ENCODE measurements at regions not wholly inside any gene's neighbourhood (a gene's known extent, or its start where the extent isn't known, plus 50 kb on each side); places are given as distances from the start of the nearest gene placed in this dataset.
A peak's percentile ranks its signal among the peaks of the same experiment; 100 is the strongest.

DNA sequence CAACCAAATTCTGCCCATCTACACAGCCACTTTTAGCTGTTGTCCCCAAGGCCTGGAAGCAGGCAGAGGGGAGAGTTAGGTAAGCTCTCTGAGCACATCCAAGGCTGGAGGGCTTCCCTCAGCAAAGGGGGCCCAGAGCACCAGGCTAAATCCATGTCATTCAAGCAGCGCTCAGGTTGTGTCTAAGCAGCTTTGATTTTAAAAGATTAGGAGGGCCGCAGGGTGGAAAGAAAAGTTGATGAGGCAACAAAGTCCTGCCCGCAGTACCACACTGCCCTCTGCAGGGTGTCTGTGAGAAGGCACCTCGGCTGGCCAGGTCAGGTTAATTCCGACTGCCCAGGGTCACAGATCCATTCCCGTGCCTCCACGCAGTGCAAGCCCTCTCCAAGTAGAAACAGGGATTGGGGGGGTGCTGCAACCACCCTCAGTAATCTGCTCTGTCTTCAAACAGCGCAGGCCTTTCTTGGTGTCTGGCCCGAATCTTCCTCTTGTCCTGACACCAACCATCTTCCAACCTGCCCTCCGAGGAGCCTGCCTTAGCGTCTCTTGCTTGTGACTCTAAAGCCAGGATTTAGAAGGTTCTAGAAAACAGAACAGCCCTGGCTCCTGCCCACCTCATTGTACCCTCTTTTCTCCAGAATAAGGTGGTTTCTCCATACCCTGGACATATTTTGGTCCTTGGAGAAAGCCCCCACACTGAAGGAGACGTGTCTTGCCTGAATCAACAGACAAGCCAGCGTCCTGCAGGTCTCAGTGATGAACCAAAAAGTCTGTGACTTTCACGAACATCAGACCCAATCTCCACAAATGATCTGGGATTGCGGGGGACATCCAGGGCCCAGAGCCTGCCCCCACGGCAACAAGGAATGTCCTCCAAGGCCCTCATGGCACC lies 289.2 kb downstream of the TNS1 start (continued):
- TF ChIP-seq, protein P1, sequence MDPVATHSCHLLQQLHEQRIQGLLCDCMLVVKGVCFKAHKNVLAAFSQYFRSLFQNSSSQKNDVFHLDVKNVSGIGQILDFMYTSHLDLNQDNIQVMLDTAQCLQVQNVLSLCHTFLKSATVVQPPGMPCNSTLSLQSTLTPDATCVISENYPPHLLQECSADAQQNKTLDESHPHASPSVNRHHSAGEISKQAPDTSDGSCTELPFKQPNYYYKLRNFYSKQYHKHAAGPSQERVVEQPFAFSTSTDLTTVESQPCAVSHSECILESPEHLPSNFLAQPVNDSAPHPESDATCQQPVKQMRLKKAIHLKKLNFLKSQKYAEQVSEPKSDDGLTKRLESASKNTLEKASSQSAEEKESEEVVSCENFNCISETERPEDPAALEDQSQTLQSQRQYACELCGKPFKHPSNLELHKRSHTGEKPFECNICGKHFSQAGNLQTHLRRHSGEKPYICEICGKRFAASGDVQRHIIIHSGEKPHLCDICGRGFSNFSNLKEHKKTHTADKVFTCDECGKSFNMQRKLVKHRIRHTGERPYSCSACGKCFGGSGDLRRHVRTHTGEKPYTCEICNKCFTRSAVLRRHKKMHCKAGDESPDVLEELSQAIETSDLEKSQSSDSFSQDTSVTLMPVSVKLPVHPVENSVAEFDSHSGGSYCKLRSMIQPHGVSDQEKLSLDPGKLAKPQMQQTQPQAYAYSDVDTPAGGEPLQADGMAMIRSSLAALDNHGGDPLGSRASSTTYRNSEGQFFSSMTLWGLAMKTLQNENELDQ (CRISPR knock-in tag; IDR thresholded peaks at IDR 0.05; ENCODE audit: borderline replicate concordance), result 0 out of 2 replicates have a peak, but pooled peaks have one; percentile 9
- TF ChIP-seq ZNF629 (CRISPR knock-in tag; conservative IDR thresholded peaks at IDR 0.05) (no peak), TGIF2 (CRISPR knock-in tag; IDR thresholded peaks at IDR 0.05) (no peak), MZF1 (CRISPR knock-in tag; IDR thresholded peaks at IDR 0.05; ENCODE audit: borderline replicate concordance) (no peak), ZBTB3 (CRISPR knock-in tag; IDR thresholded peaks at IDR 0.05; ENCODE audit: borderline replicate concordance, low read depth) (no peak), ONECUT2 (CRISPR knock-in tag; IDR thresholded peaks at IDR 0.05) (no peak), AGO1 (IDR thresholded peaks at IDR 0.05; ENCODE audit: low read depth, low read length, poor library complexity, severe bottlenecking) (no peak), MIER3 (CRISPR knock-in tag; IDR thresholded peaks at IDR 0.05; ENCODE audit: borderline replicate concordance) (no peak), SMAD1 (CRISPR knock-in tag; IDR thresholded peaks at IDR 0.05; ENCODE audit: borderline replicate concordance, low read depth) (0 out of 2 replicates have a peak, but pooled peaks have one; percentile 5), ZNF326 (CRISPR knock-in tag; IDR thresholded peaks at IDR 0.05; ENCODE audit: borderline replicate concordance) (no peak), CCDC6 (CRISPR knock-in tag; IDR thresholded peaks at IDR 0.05) (no peak), RARA (CRISPR knock-in tag; IDR thresholded peaks at IDR 0.05) (no peak), EEA1 (CRISPR knock-in tag; IDR thresholded peaks at IDR 0.05; ENCODE audit: borderline replicate concordance) (no peak), RAD21 (CRISPR knock-in tag; IDR thresholded peaks at IDR 0.05) (peak; percentile 93)
- TF ChIP-seq, protein P2, sequence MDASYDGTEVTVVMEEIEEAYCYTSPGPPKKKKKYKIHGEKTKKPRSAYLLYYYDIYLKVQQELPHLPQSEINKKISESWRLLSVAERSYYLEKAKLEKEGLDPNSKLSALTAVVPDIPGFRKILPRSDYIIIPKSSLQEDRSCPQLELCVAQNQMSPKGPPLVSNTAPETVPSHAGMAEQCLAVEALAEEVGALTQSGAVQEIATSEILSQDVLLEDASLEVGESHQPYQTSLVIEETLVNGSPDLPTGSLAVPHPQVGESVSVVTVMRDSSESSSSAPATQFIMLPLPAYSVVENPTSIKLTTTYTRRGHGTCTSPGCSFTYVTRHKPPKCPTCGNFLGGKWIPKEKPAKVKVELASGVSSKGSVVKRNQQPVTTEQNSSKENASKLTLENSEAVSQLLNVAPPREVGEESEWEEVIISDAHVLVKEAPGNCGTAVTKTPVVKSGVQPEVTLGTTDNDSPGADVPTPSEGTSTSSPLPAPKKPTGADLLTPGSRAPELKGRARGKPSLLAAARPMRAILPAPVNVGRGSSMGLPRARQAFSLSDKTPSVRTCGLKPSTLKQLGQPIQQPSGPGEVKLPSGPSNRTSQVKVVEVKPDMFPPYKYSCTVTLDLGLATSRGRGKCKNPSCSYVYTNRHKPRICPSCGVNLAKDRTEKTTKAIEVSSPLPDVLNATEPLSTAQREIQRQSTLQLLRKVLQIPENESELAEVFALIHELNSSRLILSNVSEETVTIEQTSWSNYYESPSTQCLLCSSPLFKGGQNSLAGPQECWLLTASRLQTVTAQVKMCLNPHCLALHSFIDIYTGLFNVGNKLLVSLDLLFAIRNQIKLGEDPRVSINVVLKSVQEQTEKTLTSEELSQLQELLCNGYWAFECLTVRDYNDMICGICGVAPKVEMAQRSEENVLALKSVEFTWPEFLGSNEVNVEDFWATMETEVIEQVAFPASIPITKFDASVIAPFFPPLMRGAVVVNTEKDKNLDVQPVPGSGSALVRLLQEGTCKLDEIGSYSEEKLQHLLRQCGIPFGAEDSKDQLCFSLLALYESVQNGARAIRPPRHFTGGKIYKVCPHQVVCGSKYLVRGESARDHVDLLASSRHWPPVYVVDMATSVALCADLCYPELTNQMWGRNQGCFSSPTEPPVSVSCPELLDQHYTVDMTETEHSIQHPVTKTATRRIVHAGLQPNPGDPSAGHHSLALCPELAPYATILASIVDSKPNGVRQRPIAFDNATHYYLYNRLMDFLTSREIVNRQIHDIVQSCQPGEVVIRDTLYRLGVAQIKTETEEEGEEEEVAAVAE (CRISPR knock-in tag; IDR thresholded peaks at IDR 0.05; ENCODE audit: borderline replicate concordance), result no peak
- TF ChIP-seq, protein P3, sequence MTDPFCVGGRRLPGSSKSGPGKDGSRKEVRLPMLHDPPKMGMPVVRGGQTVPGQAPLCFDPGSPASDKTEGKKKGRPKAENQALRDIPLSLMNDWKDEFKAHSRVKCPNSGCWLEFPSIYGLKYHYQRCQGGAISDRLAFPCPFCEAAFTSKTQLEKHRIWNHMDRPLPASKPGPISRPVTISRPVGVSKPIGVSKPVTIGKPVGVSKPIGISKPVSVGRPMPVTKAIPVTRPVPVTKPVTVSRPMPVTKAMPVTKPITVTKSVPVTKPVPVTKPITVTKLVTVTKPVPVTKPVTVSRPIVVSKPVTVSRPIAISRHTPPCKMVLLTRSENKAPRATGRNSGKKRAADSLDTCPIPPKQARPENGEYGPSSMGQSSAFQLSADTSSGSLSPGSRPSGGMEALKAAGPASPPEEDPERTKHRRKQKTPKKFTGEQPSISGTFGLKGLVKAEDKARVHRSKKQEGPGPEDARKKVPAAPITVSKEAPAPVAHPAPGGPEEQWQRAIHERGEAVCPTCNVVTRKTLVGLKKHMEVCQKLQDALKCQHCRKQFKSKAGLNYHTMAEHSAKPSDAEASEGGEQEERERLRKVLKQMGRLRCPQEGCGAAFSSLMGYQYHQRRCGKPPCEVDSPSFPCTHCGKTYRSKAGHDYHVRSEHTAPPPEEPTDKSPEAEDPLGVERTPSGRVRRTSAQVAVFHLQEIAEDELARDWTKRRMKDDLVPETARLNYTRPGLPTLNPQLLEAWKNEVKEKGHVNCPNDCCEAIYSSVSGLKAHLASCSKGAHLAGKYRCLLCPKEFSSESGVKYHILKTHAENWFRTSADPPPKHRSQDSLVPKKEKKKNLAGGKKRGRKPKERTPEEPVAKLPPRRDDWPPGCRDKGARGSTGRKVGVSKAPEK (CRISPR knock-in tag; IDR thresholded peaks at IDR 0.05; ENCODE audit: borderline replicate concordance), result no peak
